Panc1 (cell line): ENCODE measurements at regions not wholly inside any gene's neighbourhood (a gene's known extent, or its start where the extent isn't known, plus 50 kb on each side); places are given as distances from the start of the nearest gene placed in this dataset.

Experiments used
- ATAC-seq: fragments of 200-7000 bp; cut with Tn5 transposase; 2 replicates; pipeline ENCODE4 v1.9.1; 2020; ENCODE audit warnings: mild to moderate bottlenecking, moderate library complexity
- BruUV-seq: library from RNA; stranded (reverse); fragments of 400-500 nt; replicated peaks from 2 replicates; lab custom pipeline; 2021; lab: Mats Ljungman, UMichigan
- CTCF ChIA-PET: fragments of 300-600 bp; sonication (Branson Sonifier 250); formaldehyde crosslinking; loops from one replicate; lab custom pipeline; 2022; ENCODE audit warnings: antibody characterized with exemption; lab: Charles Lee
- POLR2A ChIA-PET: fragments of 300-600 bp; sonication (Branson Sonifier 250); formaldehyde crosslinking; loops from one replicate; lab custom pipeline; 2022; ENCODE audit warnings: antibody characterized with exemption; lab: Charles Lee
- DNase-seq: peaks from one replicate; pipeline ENCODE4 v3.0.0-alpha.2; 2010; ENCODE audit warnings: low read depth, low spot score
- H3K27ac ChIP-seq: 2 replicates; pipeline ENCODE4 v1.5.1; 2011; ENCODE audit warnings: mild to moderate bottlenecking, low read length, inconsistent platforms
- H3K27me3 ChIP-seq: fragments of 200-500 bp; sonication (Bioruptor generic); 2 replicates; pipeline ENCODE4 v1.6.0; 2014; ENCODE audit warnings: low read length, inconsistent platforms; ENCODE audit not compliant: control insufficient read depth, insufficient read depth
- H3K36me3 ChIP-seq: fragments of 200-500 bp; sonication (Bioruptor generic); 2 replicates; pipeline ENCODE4 v1.5.1; 2014; ENCODE audit warnings: inconsistent platforms, mild to moderate bottlenecking, low read length, moderate library complexity; ENCODE audit not compliant: control insufficient read depth, insufficient read depth
- H3K4me1 ChIP-seq: 2 replicates; pipeline ENCODE4 v1.5.1; 2011; ENCODE audit warnings: inconsistent platforms, mild to moderate bottlenecking, low read length, moderate library complexity; ENCODE audit not compliant: control insufficient read depth, insufficient read depth
- H3K4me3 ChIP-seq, 2 experiments: 2 replicates each; pipeline ENCODE4 v1.5.1; 2011 to 2012; ENCODE audit warnings: low read depth in 2 of 2, low read length in 2 of 2, mild to moderate bottlenecking in 2 of 2, inconsistent platforms in 1 of 2, moderate library complexity in 1 of 2
- H3K9me3 ChIP-seq: fragments of 200-500 bp; sonication (Bioruptor generic); 2 replicates; pipeline ENCODE4 v1.5.1; 2014; ENCODE audit warnings: low read depth, mild to moderate bottlenecking, inconsistent platforms, low read length, moderate library complexity; ENCODE audit not compliant: control insufficient read depth, insufficient read depth
- CTCF ChIP-seq: fragments of 450-650 bp; IDR thresholded peaks from 2 replicates; pipeline ENCODE4 v1.5.1; 2017; ENCODE audit warnings: mild to moderate bottlenecking
- POLR2AphosphoS5 ChIP-seq: IDR thresholded peaks from 2 replicates; pipeline ENCODE4 v1.6.1; 2012; ENCODE audit warnings: mild to moderate bottlenecking, low read depth, low read length, moderate library complexity
- REST ChIP-seq, 2 experiments: IDR thresholded peaks; 2 replicates each; pipeline ENCODE4 v1.6.1; 2011 to 2012; ENCODE audit warnings: low read depth in 2 of 2, control low read depth in 1 of 2, low read length in 1 of 2, mild to moderate bottlenecking in 1 of 2, moderate library complexity in 1 of 2; ENCODE audit not compliant: insufficient read depth in 1 of 2
- SIN3A ChIP-seq: IDR thresholded peaks from 2 replicates; pipeline ENCODE4 v1.6.1; 2012; ENCODE audit warnings: low read depth, mild to moderate bottlenecking, low read length, moderate library complexity, borderline replicate concordance; ENCODE audit not compliant: insufficient read depth
- TCF7L2 ChIP-seq: IDR thresholded peaks from 2 replicates; pipeline ENCODE4 v1.6.1; 2011; ENCODE audit warnings: mild to moderate bottlenecking, low read depth, low read length, inconsistent platforms
- in situ Hi-C: cut with HindIII; loops from 2 replicates; pipeline ENCODE4 v1.10.0; 2016; ENCODE audit warnings: low sequenced_read_pairs, low pct_unique_long_range_greater_than_20kb
- intact Hi-C: fragments of 100-400 bp; cut with micrococcal nuclease; formaldehyde crosslinking; loops from one replicate; pipeline ENCODE4 v1.10.0; 2022; ENCODE audit not compliant: unreplicated experiment

GRCh38 chr16:18013863-18014262, 322.7 kb downstream of the NPIPA8 start:
- H3K27ac ChIP-seq, result no peak overlapping the region
- no peaks in the 10 kb centered on the region for H3K9me3 ChIP-seq
- no TSS peak for BruUV-seq
- intact Hi-C loops (no loop called here), in situ Hi-C loops (no loop called here)
- ChIA-PET POLR2A (no interaction called here), CTCF (no interaction called here)
- no peaks in the 10 kb centered on the region for H3K36me3 ChIP-seq
- no peak for DNase-seq
- ATAC-seq, result no peak
- H3K27me3 ChIP-seq, result peaks cover 10% of the 10 kb centered on the region
- H3K4me3 ChIP-seq, result no peak overlapping the region
- H3K4me1 ChIP-seq, result no peaks in the 10 kb centered on the region
- TF ChIP-seq POLR2AphosphoS5 (no peak), TCF7L2 (no peak), REST (IDR thresholded peaks at IDR 0.05; ENCODE audit: insufficient read depth in 1 of 2, low read depth in 2 of 2, low read length in 1 of 2) (no peak), CTCF (no peak), SIN3A (no peak)

- BruUV-seq, result no TSS peak
- H3K9me3 ChIP-seq, result no peaks in the 10 kb centered on the region
Measured at GRCh38 chr16:18008356-18008755, 328.2 kb downstream of the NPIPA8 start.

More at GRCh38 chr16:18008356-18008755, 328.2 kb downstream of the NPIPA8 start:
- POLR2A ChIA-PET, result no interaction called here
- TF ChIP-seq REST (IDR thresholded peaks at IDR 0.05; ENCODE audit: insufficient read depth in 1 of 2, low read depth in 2 of 2, low read length in 1 of 2) (no peak), SIN3A (no peak), TCF7L2 (no peak), CTCF (no peak), POLR2AphosphoS5 (no peak)
- Histone ChIP-seq H3K36me3 (no peaks in the 10 kb centered on the region), H3K27ac (no peak overlapping the region), H3K4me1 (no peaks in the 10 kb centered on the region), H3K4me3 (no peak overlapping the region), H3K27me3 (no peaks in the 10 kb centered on the region; the same call in none of the 2 replicates)
- intact Hi-C loops (no loop called here), in situ Hi-C loops (no loop called here)
- ATAC-seq (no peak), DNase-seq (no peak)
- CTCF ChIA-PET, result no interaction called here
